HG02642 (cell line): ENCODE measurements at regions not wholly inside any gene's neighbourhood (a gene's known extent, or its start where the extent isn't known, plus 50 kb on each side); places are given as distances from the start of the nearest gene placed in this dataset.
A peak's percentile ranks its signal among the peaks of the same experiment; 100 is the strongest.
"Not testable (repeated sequence)": the region's sequence is repeated elsewhere in the genome, so short reads cannot be mapped to it uniquely, and the experiment has no call there.

Source experiments
- ATAC-seq: cut with Tn5 transposase; IDR thresholded peaks from one replicate; pipeline ENCODE4 v1.9.1; 2021; ENCODE audit warnings: mild to moderate bottlenecking; ENCODE audit not compliant: unreplicated experiment, poor library complexity

DNA sequence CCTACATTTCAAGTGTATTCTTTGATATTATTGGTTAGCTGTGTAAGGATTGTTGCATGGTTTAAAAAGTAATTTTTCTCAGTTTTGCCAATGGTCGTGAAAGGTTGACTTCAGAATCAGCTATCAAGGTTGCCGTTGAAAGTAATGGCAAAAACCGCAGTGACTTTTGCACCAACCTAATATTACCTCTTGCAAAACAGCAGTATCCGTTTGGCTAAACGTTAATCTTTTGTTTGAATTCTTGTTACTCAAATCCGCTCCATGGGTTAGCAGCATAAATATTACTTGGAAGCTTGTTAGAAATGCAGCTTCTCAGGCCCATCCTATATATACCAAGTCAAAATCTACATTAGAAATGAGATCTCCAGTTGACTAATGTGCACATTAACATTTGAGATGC, 141.6 kb upstream of the PRSS12 start:
- not testable (repeated sequence) for ATAC-seq

DNA sequence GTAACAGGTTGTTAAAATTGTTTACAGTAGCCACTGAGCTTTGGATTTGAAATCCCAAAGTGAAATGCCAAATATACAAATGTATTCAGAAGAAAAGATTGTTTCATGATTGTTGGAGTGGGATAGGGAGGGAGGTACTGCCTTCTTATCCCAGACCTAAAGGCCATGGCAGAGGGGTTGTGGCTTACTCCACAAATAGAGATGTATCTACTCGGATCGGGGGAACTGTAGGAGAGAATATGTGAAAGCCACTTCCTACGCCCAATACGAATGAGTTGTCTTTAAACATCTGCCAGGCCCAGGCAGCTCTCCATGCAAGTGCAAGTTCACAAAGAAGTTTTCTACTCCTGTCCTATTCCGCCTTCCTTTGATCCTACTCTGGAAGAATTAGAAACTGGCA, 150.2 kb upstream of the PRSS12 start:
- ATAC-seq: not testable (repeated sequence)

- ATAC-seq: not testable (repeated sequence)
These were observed 152.1 kb upstream of the PRSS12 start for GRCh38 chr4:118504927-118505326.

DNA sequence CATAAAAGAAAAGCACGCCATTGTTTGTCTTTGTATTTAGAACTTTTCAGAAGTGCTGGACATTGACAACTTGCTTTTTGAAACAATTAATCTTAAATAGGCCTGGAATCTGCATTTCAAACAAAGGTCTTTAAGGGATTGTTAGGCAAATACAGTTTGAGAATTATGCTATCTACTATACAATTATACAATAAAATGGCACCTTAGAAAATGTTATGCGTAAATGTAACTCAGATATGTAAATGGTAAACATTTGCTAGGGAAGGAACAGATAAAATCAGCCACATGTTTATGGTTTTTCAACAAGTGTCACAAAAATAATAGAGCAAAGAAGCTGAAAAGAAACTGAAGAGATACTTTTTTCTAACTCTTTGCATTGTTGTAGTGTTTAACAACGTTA, 152.7 kb upstream of the PRSS12 start:
- not testable (repeated sequence) for ATAC-seq

DNA sequence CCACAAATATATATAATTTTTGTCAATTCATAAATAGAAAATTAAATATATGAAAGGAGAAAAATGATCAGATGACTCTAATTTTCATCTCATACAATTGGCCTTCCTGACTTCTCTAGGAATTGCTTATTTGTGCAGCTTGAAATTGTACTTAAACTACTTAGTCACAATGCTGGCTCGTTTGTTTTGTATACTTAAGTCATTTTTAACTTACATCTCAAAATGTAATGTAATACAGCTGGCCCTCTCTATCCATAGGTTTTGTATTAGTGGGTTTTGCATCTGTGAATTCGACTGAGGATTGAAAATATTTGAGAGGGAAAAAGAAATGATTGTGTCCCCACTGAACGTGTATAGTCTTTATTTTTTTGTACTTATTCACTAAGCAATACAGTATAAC, 160.1 kb upstream of the PRSS12 start:
- ATAC-seq: not testable (repeated sequence)

GRCh38 chr4:118514332-118514731, 161.5 kb upstream of the PRSS12 start:
- not testable (repeated sequence) for ATAC-seq

GRCh38 chr4:118516107-118516506, 163.3 kb upstream of the PRSS12 start:
- ATAC-seq: not testable (repeated sequence)

- ATAC-seq: not testable (repeated sequence)
These were observed 155.1 kb upstream of the METTL14 start for GRCh38 chr4:118530107-118530506.

DNA sequence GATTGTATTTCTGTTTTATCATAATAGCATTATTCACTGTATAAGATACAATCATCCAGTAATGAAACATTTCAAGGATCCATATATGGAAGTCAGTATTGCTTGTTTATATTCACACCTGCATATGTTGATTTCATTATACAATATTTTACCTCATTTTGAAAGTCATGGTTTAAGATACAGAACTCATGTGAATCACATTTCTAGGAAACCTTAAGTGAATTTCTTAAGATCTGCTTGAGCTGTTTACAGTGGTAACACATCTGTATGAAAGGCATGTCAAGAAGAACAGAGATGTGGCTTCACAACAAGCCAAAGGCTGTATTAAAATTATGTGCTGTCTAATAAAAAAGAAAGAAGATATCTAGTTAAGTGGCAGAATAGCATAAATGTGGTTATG, 153.2 kb upstream of the METTL14 start:
- ATAC-seq: not testable (repeated sequence)

GRCh38 chr4:118535788-118536187, 149.4 kb upstream of the METTL14 start:
- not testable (repeated sequence) for ATAC-seq

GRCh38 chr4:118539412-118540077, 145.6 kb upstream of the METTL14 start:
- not testable (repeated sequence) for ATAC-seq

GRCh38 chr4:118556576-118556975, 128.6 kb upstream of the METTL14 start:
- not testable (repeated sequence) for ATAC-seq

GRCh38 chr4:118557298-118557851, 127.8 kb upstream of the METTL14 start:
- no peak for ATAC-seq

DNA sequence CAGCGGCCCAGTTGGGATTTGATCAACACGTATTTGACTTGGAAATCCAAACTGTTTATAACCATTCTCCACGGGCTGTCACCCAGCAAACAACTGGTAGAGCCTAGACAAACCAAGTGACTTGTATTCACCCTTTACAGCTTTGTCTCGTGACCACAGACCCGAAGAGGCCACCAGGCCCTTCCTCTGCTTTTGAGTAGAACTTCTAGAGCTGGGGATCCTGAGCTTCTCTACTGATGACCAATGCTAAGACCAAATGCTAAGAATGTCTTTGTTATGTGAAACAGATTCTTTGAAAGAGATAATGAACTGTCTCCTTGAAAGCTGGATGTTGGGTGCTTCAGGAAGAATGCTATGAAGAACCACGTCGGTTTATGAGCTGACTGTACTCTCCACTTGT, 127.0 kb upstream of the METTL14 start:
- ATAC-seq: not testable (repeated sequence)

DNA sequence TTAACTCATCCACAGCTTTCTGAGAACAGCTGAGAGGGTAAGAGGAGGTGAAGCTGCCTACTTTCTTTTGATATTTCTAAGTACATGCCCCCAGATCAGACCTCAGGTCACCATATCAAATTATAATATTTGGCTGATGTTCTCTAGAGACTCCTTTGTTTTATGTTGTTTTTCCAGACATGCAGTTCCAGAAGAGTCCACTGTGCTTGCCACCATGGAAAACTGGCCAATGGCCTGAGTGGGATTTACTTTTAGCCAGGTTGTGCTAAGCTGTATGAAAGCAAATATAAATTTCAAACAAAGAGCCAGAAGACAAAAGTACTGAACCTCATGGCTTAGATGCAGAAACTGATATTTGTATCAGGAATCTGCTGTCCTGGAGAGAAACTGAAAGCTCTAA, 123.6 kb upstream of the METTL14 start:
- not testable (repeated sequence) for ATAC-seq

DNA sequence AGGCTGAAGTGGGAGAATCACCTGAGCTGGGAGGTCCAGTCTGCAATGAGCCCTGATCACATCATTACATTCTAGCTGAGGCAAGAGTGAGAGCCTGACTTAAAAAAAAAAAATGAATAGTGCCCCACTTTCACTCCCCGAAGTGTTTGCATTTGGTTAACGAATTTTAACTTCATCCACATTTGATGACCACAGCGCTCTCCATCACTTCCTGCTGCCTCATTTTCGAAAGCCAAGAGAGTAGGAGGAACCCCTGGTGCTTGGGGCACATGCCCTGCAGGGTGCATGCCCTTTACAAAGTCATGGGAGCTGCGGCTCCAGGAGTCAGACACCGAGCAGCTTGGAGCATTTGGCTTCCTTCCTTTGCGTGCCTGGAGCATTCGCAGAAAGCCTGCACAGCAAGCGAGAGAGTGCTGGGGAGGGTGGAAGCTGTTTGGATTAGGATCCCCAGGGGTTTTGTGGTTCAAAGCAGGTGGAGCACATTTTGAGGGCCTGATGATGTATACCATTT, 119.1 kb upstream of the METTL14 start:
- ATAC-seq: peak; percentile 74

DNA sequence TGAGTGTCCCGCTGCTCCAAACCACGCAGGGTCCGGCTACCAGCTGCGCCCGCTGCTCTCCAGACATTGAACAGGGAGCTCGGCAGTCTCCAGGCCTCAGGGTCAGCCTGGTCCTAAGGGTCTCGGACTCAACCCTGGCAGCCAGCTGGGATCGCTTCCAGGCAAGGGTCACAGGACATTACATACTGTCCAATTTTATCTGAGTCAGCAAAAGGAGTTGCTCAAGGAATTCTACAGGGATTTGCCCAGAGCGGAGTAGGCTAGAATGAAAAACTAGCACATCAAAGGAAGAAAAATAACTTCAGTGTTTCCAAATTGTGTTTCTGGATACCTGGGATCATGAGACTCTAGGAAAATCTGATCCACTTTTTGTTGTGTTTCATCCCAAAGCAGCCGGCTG, 112.2 kb upstream of the METTL14 start:
- ATAC-seq: not testable (repeated sequence)

DNA sequence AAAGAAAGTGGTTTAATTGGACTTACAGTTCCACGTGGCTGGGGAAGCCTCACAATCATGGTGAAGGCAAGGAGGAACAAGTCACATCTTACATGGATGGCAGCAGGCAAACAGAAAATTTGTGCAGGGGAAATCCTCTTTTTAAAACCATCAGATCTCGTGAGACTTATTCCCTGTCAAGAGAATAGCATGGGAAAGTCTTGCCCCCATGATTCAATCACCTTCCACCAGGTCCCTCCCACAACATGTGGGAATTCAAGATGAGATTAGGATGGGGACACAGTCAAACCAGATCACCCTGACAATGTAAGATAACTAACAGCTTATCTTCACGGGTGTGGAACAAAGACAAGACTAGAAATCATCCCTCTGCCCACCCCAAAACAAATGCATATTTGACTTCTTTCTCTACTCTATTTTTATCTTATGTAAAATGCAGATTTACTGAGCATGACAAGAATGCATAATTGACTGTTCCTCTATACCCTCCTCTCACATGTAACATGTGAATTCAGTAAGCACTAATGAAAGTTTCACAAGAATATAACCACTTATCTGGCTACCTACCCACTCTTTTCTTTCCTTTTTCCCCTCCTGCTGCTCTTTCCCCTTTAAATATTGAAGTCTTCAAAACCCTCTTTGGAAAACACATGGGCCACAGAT, 110.8 kb upstream of the METTL14 start:
- not testable (repeated sequence) for ATAC-seq

DNA sequence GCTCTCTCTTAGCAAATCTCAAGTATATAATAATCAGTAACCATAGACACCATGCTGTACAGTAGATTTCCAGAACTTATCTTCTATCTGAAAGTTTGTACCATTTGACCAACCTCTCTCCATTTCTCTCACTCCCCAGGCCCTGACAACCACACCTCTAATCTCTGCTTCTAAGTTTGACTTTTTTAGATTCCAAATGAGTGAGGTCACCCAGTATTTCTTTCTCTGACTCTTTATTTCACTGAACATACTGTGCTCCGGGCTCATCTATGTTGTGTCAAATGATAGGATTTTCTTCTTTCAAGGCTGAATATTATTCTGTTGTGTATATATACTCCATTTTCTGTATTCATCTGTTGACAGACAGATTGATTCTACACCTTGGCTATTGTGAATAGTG, 110.1 kb upstream of the METTL14 start:
- not testable (repeated sequence) for ATAC-seq

DNA sequence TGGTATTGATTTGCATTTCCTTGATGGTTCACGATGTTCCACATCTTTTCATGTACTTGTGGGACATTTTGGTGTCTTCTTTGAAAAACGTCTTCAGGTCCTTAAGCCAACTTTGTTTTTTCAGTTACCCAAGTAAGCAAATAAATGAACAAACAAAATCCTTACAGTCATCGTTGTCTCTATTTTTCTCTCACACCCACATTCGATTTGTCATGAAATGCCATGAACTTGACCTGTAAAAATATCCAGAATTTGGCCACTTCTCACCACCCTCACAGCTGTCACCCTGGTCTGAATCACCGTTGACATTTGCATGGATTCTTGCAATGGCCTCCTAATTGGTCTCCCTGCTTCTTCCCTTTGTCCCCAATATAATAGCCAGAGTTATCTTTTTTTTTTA, 109.5 kb upstream of the METTL14 start:
- ATAC-seq: not testable (repeated sequence)

- ATAC-seq: not testable (repeated sequence)
These were observed 108.4 kb upstream of the METTL14 start for GRCh38 chr4:118576709-118577219.
